Trophoblast cell (in vitro differentiated cells and primary cell): ENCODE measurements at regions not wholly inside any gene's neighbourhood (a gene's known extent, or its start where the extent isn't known, plus 50 kb on each side); places are given as distances from the start of the nearest gene placed in this dataset.

Experiments used
- DNase-seq, 2 donors: peaks; one replicate each; pipeline ENCODE4 v3.0.0-alpha.2; 2016
- H2AFZ ChIP-seq: 2 replicates; pipeline ENCODE4 v1.6.1; 2013; ENCODE audit warnings: low read length, moderate library complexity, mild to moderate bottlenecking; ENCODE audit not compliant: insufficient read depth, poor library complexity
- H2AK5ac ChIP-seq: 2 replicates; pipeline ENCODE4 v1.6.1; 2013; ENCODE audit warnings: mild to moderate bottlenecking, low read length
- H2BK120ac ChIP-seq: 2 replicates; pipeline ENCODE4 v1.6.1; 2013; ENCODE audit warnings: low read length, mild to moderate bottlenecking, moderate library complexity; ENCODE audit not compliant: insufficient read depth, poor library complexity
- H2BK12ac ChIP-seq: 2 replicates; pipeline ENCODE4 v1.6.1; 2013; ENCODE audit warnings: mild to moderate bottlenecking, low read length, moderate library complexity
- H2BK5ac ChIP-seq: 2 replicates; pipeline ENCODE4 v1.6.1; 2013; ENCODE audit warnings: low read length, low read depth, moderate library complexity, mild to moderate bottlenecking; ENCODE audit not compliant: poor library complexity
- H3K14ac ChIP-seq: 2 replicates; pipeline ENCODE4 v1.6.1; 2013; ENCODE audit warnings: mild to moderate bottlenecking, low read length
- H3K18ac ChIP-seq: 2 replicates; pipeline ENCODE4 v1.6.1; 2013; ENCODE audit warnings: mild to moderate bottlenecking, low read length
- H3K23ac ChIP-seq: 2 replicates; pipeline ENCODE4 v1.6.1; 2013; ENCODE audit warnings: low read length
- H3K27ac ChIP-seq: 2 replicates; pipeline ENCODE4 v1.5.1; 2013; ENCODE audit warnings: low read depth, mild to moderate bottlenecking, inconsistent platforms, low read length, moderate library complexity
- H3K27me3 ChIP-seq: 2 replicates; pipeline ENCODE4 v1.6.1; 2013; ENCODE audit warnings: inconsistent platforms, mild to moderate bottlenecking, low read length, moderate library complexity; ENCODE audit not compliant: insufficient read depth
- H3K36me3 ChIP-seq, 2 experiments: 1 replicate in 1 of 2; 2 replicates in 1 of 2; pipeline ENCODE4 v1.6.1; 2013; ENCODE audit warnings: low read length in 2 of 2, mild to moderate bottlenecking in 2 of 2, moderate library complexity in 1 of 2; ENCODE audit not compliant: insufficient read depth in 2 of 2, control insufficient read depth in 1 of 2
- H3K4ac ChIP-seq: 2 replicates; pipeline ENCODE4 v1.6.1; 2013; ENCODE audit warnings: low read depth, mild to moderate bottlenecking, low read length, moderate library complexity
- H3K4me1 ChIP-seq, 2 experiments: 1 replicate in 1 of 2; 2 replicates in 1 of 2; pipeline ENCODE4 v1.6.1; 2013; ENCODE audit warnings: low read length in 2 of 2, mild to moderate bottlenecking in 2 of 2, moderate library complexity in 1 of 2; ENCODE audit not compliant: insufficient read depth in 2 of 2, control insufficient read depth in 1 of 2
- H3K4me2 ChIP-seq: 2 replicates; pipeline ENCODE4 v1.6.1; 2013; ENCODE audit warnings: inconsistent platforms, mild to moderate bottlenecking, low read length, moderate library complexity
- H3K4me3 ChIP-seq: 2 replicates; pipeline ENCODE4 v1.5.1; 2013; ENCODE audit warnings: mild to moderate bottlenecking, low read depth, low read length, inconsistent platforms
- H3K79me1 ChIP-seq: one replicate; pipeline ENCODE4 v1.6.1; 2013; ENCODE audit warnings: low read length
- H3K79me2 ChIP-seq: 2 replicates; pipeline ENCODE4 v1.6.1; 2013; ENCODE audit warnings: low read length, mild to moderate bottlenecking; ENCODE audit not compliant: control insufficient read depth, insufficient read depth, poor library complexity
- H3K9ac ChIP-seq: 2 replicates; pipeline ENCODE4 v1.6.1; 2013; ENCODE audit warnings: mild to moderate bottlenecking, low read length
- H3K9me3 ChIP-seq: 2 replicates; pipeline ENCODE4 v1.6.1; 2013; ENCODE audit warnings: low read depth, mild to moderate bottlenecking, control low read depth, inconsistent platforms, low read length; ENCODE audit not compliant: insufficient read depth
- H4K12ac ChIP-seq: 2 replicates; pipeline ENCODE4 v1.6.1; 2013; ENCODE audit warnings: low read depth, mild to moderate bottlenecking, low read length, moderate library complexity
- H4K8ac ChIP-seq: 2 replicates; pipeline ENCODE4 v1.6.1; 2013; ENCODE audit warnings: low read depth, mild to moderate bottlenecking, low read length, moderate library complexity
- H4K91ac ChIP-seq: one replicate; pipeline ENCODE4 v1.6.1; 2013; ENCODE audit warnings: low read depth, mild to moderate bottlenecking, low read length, moderate library complexity
- WGBS: extraction: QIAGEN DNeasy Blood & Tissue Kit; methylation state at CpG from one replicate; pipeline ENCODE4 v1.1.7; 2013; ENCODE audit warnings: missing lambda C conversion rate; ENCODE audit not compliant: insufficient read length, insufficient coverage; ENCODE audit errors: extremely low coverage; 5-methylcytosine and 5-hydroxymethylcytosine counted together

GRCh38 chr2:2590841-2591541 is 259.9 kb upstream of the MYT1L start:
- Histone ChIP-seq H3K4me2 (no peak overlapping the region), H3K27me3 (no peaks in the 10 kb centered on the region), H3K9me3 (no peaks in the 10 kb centered on the region), H4K12ac (no peak overlapping the region), H4K91ac (no peak overlapping the region), H2AK5ac (no peak overlapping the region), H3K36me3 (no peaks in the 10 kb centered on the region), H3K27ac (no peak overlapping the region), H3K79me1 (no peaks in the 10 kb centered on the region), H3K4ac (no peak overlapping the region), H3K4me1 (no peaks in the 10 kb centered on the region), H3K23ac (no peak overlapping the region), H3K14ac (no peak overlapping the region), H3K18ac (no peak overlapping the region), H2AFZ (no peak overlapping the region), H3K4me3 (no peak overlapping the region), H3K9ac (no peak overlapping the region), H2BK5ac (no peak overlapping the region), H4K8ac (no peak overlapping the region), H3K79me2 (no peaks in the 10 kb centered on the region), H2BK120ac (no peak overlapping the region), H2BK12ac (no peak overlapping the region)
- no CpG with 5 or more reads among the region's 4 CpGs for WGBS
- no peak for DNase-seq

GRCh38 chr2:2590141-2590540 is 259.1 kb upstream of the MYT1L start:
- Histone ChIP-seq H3K23ac (no peak overlapping the region), H4K12ac (no peak overlapping the region), H2AK5ac (no peak overlapping the region), H3K14ac (no peak overlapping the region), H3K4me3 (no peak overlapping the region), H4K8ac (no peak overlapping the region), H3K36me3 (no peaks in the 10 kb centered on the region), H3K4me2 (no peak overlapping the region), H3K9ac (no peak overlapping the region), H2BK120ac (no peak overlapping the region), H2AFZ (no peak overlapping the region), H3K27ac (no peak overlapping the region), H3K27me3 (no peaks in the 10 kb centered on the region), H3K4me1 (no peaks in the 10 kb centered on the region), H3K79me1 (no peaks in the 10 kb centered on the region), H3K79me2 (no peaks in the 10 kb centered on the region), H3K4ac (no peak overlapping the region), H2BK5ac (no peak overlapping the region), H2BK12ac (no peak overlapping the region), H3K18ac (no peak overlapping the region), H3K9me3 (no peaks in the 10 kb centered on the region), H4K91ac (no peak overlapping the region)
- WGBS = no CpG with 5 or more reads among the region's 1 CpG
- DNase-seq = no peak

DNA sequence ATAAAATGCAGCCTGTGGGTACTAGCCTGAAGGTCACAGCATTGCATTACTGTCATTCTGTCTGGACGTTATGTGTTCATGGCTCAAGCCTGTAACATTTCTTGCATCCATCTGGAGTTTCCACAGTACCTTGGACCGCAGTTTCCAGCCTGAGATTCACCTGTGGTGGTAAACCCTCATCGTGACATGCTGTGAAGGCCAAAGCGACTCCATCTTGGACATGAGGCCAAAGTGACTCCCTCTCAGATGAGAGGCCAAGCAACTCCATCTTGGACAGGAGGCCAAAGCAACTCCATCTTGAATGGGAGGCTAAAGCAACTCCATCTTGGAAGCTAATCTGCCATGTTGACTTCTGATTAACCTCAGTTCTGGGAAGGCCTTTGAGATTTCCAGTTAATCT is 257.7 kb upstream of the MYT1L start:
- Histone ChIP-seq H3K79me2 (no peaks in the 10 kb centered on the region), H3K4me1 (no peaks in the 10 kb centered on the region), H4K8ac (no peak overlapping the region), H3K79me1 (no peaks in the 10 kb centered on the region), H2BK120ac (no peak overlapping the region), H2BK12ac (no peak overlapping the region), H2AK5ac (no peak overlapping the region), H3K14ac (no peak overlapping the region), H2AFZ (no peak overlapping the region), H4K12ac (no peak overlapping the region), H2BK5ac (no peak overlapping the region), H3K27ac (no peak overlapping the region), H3K23ac (no peak overlapping the region), H3K9me3 (no peaks in the 10 kb centered on the region), H4K91ac (no peak overlapping the region), H3K4ac (no peak overlapping the region), H3K9ac (no peak overlapping the region), H3K18ac (no peak overlapping the region), H3K36me3 (no peaks in the 10 kb centered on the region), H3K27me3 (no peaks in the 10 kb centered on the region), H3K4me2 (no peak overlapping the region), H3K4me3 (no peak overlapping the region)
- no peak for DNase-seq
- no CpG with 5 or more reads among the region's 4 CpGs for WGBS

DNA sequence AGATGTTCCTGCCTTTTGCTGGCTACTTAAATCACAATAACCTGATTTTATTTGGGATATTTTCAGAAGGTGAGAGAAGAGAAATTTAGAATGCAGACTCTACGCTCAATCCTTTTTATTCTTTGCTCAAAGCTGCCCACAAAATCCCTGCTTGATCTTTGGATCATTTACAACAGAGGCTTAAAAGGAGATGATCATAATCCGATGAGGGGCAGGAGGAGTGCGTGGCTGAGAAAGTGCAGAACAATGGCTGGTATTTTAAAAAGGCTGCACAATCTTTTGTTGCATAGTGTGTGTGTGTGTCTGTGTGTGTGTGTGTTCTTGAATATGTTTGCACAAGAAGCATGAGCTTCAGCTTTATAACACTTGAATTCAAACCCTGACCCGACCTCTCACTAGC is 256.3 kb upstream of the MYT1L start:
- Histone ChIP-seq H2BK120ac (no peak overlapping the region), H3K79me1 (no peaks in the 10 kb centered on the region), H3K27ac (no peak overlapping the region), H2AFZ (no peak overlapping the region), H3K4ac (no peak overlapping the region), H3K18ac (no peak overlapping the region), H4K8ac (no peak overlapping the region), H2BK5ac (no peak overlapping the region), H3K4me1 (no peaks in the 10 kb centered on the region), H3K23ac (no peak overlapping the region), H3K79me2 (no peaks in the 10 kb centered on the region), H3K4me2 (no peak overlapping the region), H3K14ac (no peak overlapping the region), H3K27me3 (no peaks in the 10 kb centered on the region), H4K12ac (no peak overlapping the region), H2BK12ac (no peak overlapping the region), H3K9ac (no peak overlapping the region), H3K36me3 (no peaks in the 10 kb centered on the region), H2AK5ac (no peak overlapping the region), H3K9me3 (no peaks in the 10 kb centered on the region), H3K4me3 (no peak overlapping the region), H4K91ac (no peak overlapping the region)
- no peak for DNase-seq
- no CpG with 5 or more reads among the region's 4 CpGs for WGBS
